Choroid plexus epithelial cell (primary cell): ENCODE measurements at regions not wholly inside any gene's neighbourhood (a gene's known extent, or its start where the extent isn't known, plus 50 kb on each side); places are given as distances from the start of the nearest gene placed in this dataset.

Experiments used
- DNase-seq: peaks from one replicate; pipeline ENCODE4 v3.0.0-alpha.2; 2010; ENCODE audit warnings: low read depth
- H3K4me3 ChIP-seq: 2 replicates; pipeline ENCODE4 v1.5.1; 2011; ENCODE audit warnings: low read depth, mild to moderate bottlenecking, control low read depth, low read length, moderate library complexity
- CTCF ChIP-seq: conservative IDR thresholded peaks from 2 replicates; pipeline ENCODE4 v1.5.1; 2011; ENCODE audit warnings: low read depth, mild to moderate bottlenecking, control low read depth, inconsistent platforms, low read length, moderate library complexity

- TF ChIP-seq CTCF: no peak
- no peak for DNase-seq
- H3K4me3 ChIP-seq: no peak overlapping the region
Measured at GRCh38 chr11:94678236-94678635, 89.9 kb upstream of the AMOTL1 start.

GRCh38 chr11:94678901-94679300, 89.3 kb upstream of the AMOTL1 start:
- DNase-seq: no peak
- no peak for TF ChIP-seq CTCF
- no peak overlapping the region for H3K4me3 ChIP-seq

GRCh38 chr11:94680426-94680825, 87.7 kb upstream of the AMOTL1 start:
- DNase-seq: no peak
- H3K4me3 ChIP-seq: no peak overlapping the region
- no peak for TF ChIP-seq CTCF

GRCh38 chr11:94681140-94681539, 87.0 kb upstream of the AMOTL1 start:
- H3K4me3 ChIP-seq: no peak overlapping the region
- no peak for DNase-seq
- TF ChIP-seq CTCF: no peak

- TF ChIP-seq CTCF: no peak
- no peak for DNase-seq
- H3K4me3 ChIP-seq: no peak overlapping the region
Measured at GRCh38 chr11:94681852-94682251, 86.3 kb upstream of the AMOTL1 start.

GRCh38 chr11:94694309-94695060, 73.7 kb upstream of the AMOTL1 start:
- TF ChIP-seq CTCF: no peak
- H3K4me3 ChIP-seq: no peak overlapping the region
- no peak for DNase-seq

GRCh38 chr11:94697156-94697555, 71.0 kb upstream of the AMOTL1 start:
- no peak for DNase-seq
- no peak overlapping the region for H3K4me3 ChIP-seq
- TF ChIP-seq CTCF: no peak
